GM18520 (cell line): ENCODE measurements at regions not wholly inside any gene's neighbourhood (a gene's known extent, or its start where the extent isn't known, plus 50 kb on each side); places are given as distances from the start of the nearest gene placed in this dataset.

Experiments used
- ATAC-seq: cut with Tn5 transposase; IDR thresholded peaks from one replicate; pipeline ENCODE4 v1.9.1; 2021; ENCODE audit not compliant: unreplicated experiment

DNA sequence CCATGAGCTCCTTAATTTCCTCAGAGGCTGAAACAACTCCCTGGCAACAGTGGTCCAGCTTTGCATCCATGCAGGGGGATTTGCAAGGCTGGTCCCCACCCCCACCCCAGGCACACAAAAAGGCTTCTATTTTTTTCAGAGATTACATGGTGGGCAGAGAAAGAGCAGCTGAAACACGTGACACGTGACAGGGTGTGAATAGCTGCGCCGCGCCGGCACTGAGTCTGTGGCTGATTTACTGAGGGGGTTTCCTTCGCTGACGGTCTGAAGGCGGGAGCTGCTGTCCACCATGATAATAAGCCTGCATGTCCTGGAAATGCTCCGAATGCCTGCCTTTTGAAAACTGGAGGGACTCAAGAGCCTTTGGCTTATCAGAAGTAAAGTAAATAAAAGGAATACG is 50.7 kb upstream of the APCDD1 start:
- no peak for ATAC-seq

DNA sequence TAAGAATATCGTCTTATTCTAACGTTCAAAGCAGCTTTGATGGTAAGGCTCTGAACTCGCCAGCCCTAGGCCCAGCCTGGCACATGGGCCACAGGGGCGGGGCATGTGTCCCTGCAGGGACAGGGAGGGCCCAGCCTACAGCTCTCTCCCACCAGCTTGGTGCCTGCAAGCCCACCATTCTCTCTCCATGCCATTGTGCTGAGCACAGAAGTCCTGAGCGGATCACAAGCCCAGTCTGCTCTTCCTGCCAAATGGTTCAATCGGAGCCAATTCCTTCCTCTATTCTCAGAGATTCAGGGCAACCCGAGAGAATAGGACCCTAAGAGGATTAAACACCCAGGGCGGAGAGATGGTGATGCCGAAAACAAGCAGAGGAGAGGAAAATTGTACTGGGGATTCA is 50.3 kb upstream of the APCDD1 start:
- no peak for ATAC-seq
